H1 (cell line): ENCODE measurements at regions not wholly inside any gene's neighbourhood (a gene's known extent, or its start where the extent isn't known, plus 50 kb on each side); places are given as distances from the start of the nearest gene placed in this dataset.

Experiments
- CREB1 ChIP-seq: IDR thresholded peaks from 2 replicates; pipeline ENCODE4 v1.6.1; 2012; ENCODE audit warnings: inconsistent platforms
- GTF2F1 ChIP-seq: IDR thresholded peaks from 2 replicates; pipeline ENCODE4 v1.6.1; 2012; ENCODE audit warnings: low read depth, low read length, improper control_type of control experiment, borderline replicate concordance

DNA sequence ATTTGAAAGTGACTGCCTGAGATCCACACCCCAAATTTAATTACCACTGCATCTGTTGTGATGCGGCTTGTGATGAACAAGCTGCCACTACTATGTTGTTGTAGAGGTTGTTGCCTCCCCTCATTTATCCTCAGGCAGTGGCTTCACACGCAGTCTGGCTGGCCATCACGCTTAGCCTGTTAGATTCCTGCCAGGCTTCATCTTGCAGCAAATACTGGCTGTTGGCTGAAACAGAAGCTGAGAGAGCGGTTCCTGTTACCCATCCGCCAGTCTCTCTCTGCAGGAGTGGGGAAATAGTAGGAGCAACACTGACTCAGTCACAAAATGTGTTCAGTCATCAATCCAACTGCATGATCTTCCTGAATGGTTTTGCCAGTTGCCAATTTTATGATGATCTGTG lies 934.4 kb downstream of the FLRT2 start (continued):
- TF ChIP-seq GTF2F1 = no peak
- no peak for TF ChIP-seq CREB1
